BJ (cell line): ENCODE measurements at regions not wholly inside any gene's neighbourhood (a gene's known extent, or its start where the extent isn't known, plus 50 kb on each side); places are given as distances from the start of the nearest gene placed in this dataset.

Experiments used
- CTCF ChIA-PET: fragments of 350-600 bp; formaldehyde crosslinking; extraction: SDS; loops from one replicate; lab custom pipeline; 2021; ENCODE audit warnings: antibody characterized with exemption, inconsistent platforms; lab: Yijun Ruan, JAX
- POLR2A ChIA-PET: fragments of 300-600 bp; sonication (Branson Sonifier 250); formaldehyde crosslinking; extraction: SDS; loops from one replicate; lab custom pipeline; 2021; ENCODE audit warnings: antibody characterized with exemption; lab: Charles Lee
- DNase-seq: peaks from one replicate; pipeline ENCODE4 v3.0.0-alpha.2; 2011; ENCODE audit warnings: low read depth
- H3K27me3 ChIP-seq: 2 replicates; pipeline ENCODE4 v1.6.0; 2011; ENCODE audit warnings: low read length; ENCODE audit not compliant: control insufficient read depth, insufficient read depth
- H3K36me3 ChIP-seq: 2 replicates; pipeline ENCODE4 v1.5.1; 2011; ENCODE audit warnings: low read length; ENCODE audit not compliant: control insufficient read depth, insufficient read depth
- H3K4me3 ChIP-seq: 2 replicates; pipeline ENCODE4 v1.5.1; 2011; ENCODE audit warnings: low read depth, mild to moderate bottlenecking, control low read depth, low read length
- TF ChIP-seq, protein P1 (sequence below): IDR thresholded peaks from 2 replicates; pipeline ENCODE4 v1.5.1; 2011; ENCODE audit warnings: low read depth, mild to moderate bottlenecking, control low read depth, inconsistent platforms, low read length, moderate library complexity; ENCODE audit not compliant: insufficient read depth

GRCh38 chr9:26152350-26152749 lies 474.1 kb upstream of the TUSC1 start:
- TF ChIP-seq, protein P1, sequence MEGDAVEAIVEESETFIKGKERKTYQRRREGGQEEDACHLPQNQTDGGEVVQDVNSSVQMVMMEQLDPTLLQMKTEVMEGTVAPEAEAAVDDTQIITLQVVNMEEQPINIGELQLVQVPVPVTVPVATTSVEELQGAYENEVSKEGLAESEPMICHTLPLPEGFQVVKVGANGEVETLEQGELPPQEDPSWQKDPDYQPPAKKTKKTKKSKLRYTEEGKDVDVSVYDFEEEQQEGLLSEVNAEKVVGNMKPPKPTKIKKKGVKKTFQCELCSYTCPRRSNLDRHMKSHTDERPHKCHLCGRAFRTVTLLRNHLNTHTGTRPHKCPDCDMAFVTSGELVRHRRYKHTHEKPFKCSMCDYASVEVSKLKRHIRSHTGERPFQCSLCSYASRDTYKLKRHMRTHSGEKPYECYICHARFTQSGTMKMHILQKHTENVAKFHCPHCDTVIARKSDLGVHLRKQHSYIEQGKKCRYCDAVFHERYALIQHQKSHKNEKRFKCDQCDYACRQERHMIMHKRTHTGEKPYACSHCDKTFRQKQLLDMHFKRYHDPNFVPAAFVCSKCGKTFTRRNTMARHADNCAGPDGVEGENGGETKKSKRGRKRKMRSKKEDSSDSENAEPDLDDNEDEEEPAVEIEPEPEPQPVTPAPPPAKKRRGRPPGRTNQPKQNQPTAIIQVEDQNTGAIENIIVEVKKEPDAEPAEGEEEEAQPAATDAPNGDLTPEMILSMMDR = no peak
- no peaks in the 10 kb centered on the region for H3K27me3 ChIP-seq
- CTCF ChIA-PET = no interaction called here
- DNase-seq = no peak
- POLR2A ChIA-PET = no interaction called here
- H3K36me3 ChIP-seq = no peaks in the 10 kb centered on the region
- H3K4me3 ChIP-seq = no peak overlapping the region

DNA sequence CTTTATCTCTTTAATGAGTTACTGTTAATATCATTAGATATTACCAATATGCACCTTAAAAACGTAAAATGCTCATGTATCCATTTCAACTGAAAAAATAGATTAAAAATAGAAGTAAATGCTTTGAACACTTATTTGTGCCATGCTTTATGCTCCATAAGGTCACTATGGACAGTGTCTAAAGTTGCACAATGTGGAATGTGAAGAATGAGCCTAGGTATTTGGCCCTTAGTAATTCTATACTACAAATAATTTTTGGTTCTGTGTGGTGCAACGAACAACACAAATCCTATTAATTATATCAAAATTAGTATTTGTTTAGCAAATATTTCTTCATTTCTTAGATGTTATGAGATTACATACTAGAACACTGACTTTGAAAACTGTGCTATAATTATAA lies 469.9 kb upstream of the TUSC1 start:
- H3K4me3 ChIP-seq = no peak overlapping the region
- CTCF ChIA-PET = no interaction called here
- no peaks in the 10 kb centered on the region for H3K27me3 ChIP-seq
- TF ChIP-seq, protein P1 = no peak
- POLR2A ChIA-PET = no interaction called here
- DNase-seq = no peak
- no peaks in the 10 kb centered on the region for H3K36me3 ChIP-seq

GRCh38 chr9:26145938-26146337 lies 467.7 kb upstream of the TUSC1 start:
- DNase-seq = no peak
- POLR2A ChIA-PET = interaction anchor here (0.5 kb wide), 1 partner anchor 107 kb away, joined by 3 read pairs; no protein-coding TSS in a partner anchor
- CTCF ChIA-PET = interaction anchor here (0.8 to 1.4 kb wide), 2 partner anchors 10 to 17 kb away, joined by 3 to 4 read pairs; no protein-coding TSS in a partner anchor
- Histone ChIP-seq H3K36me3 (no peaks in the 10 kb centered on the region), H3K27me3 (no peaks in the 10 kb centered on the region), H3K4me3 (no peak overlapping the region)
- TF ChIP-seq, protein P1 = no peak

DNA sequence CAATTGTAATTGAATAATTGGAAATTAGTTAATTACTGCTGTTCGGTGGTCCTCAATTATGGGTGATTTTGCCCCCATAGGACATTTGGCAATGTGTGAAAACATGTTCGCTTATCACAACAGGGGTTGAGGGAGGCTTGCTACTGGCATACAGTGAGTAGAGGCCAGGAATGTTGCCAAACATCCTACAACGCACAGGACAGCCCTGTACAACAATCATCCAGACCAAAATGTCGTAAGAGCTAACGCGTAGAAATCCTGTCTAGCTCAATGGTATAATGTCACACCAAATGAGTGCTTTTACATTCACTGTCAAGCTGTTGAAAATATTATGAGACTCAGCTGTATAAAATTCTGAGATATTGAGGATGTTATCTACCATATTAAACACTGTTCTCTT lies 464.4 kb upstream of the TUSC1 start:
- ChIA-PET POLR2A (no interaction called here), CTCF (no interaction called here)
- H3K27me3 ChIP-seq = no peaks in the 10 kb centered on the region
- TF ChIP-seq, protein P1 = no peak
- DNase-seq = no peak
- no peaks in the 10 kb centered on the region for H3K36me3 ChIP-seq
- H3K4me3 ChIP-seq = no peak overlapping the region

- POLR2A ChIA-PET = no interaction called here
- Histone ChIP-seq H3K4me3 (no peak overlapping the region), H3K36me3 (no peaks in the 10 kb centered on the region), H3K27me3 (no peaks in the 10 kb centered on the region)
- TF ChIP-seq, protein P1 = no peak
- DNase-seq = no peak
- CTCF ChIA-PET = no interaction called here
Observed at GRCh38 chr9:26142201-26142600, 464.0 kb upstream of the TUSC1 start.
